H1 (cell line): ENCODE measurements at regions not wholly inside any gene's neighbourhood (a gene's known extent, or its start where the extent isn't known, plus 50 kb on each side); places are given as distances from the start of the nearest gene placed in this dataset.

Source experiments
- CTCF ChIA-PET: fragments of 300-600 bp; sonication (Branson Sonifier 250); formaldehyde crosslinking; loops from one replicate; lab custom pipeline; 2021; ENCODE audit not compliant: partially characterized antibody; lab: Charles Lee
- POLR2A ChIA-PET: fragments of 300-600 bp; sonication (Branson Sonifier 250); formaldehyde crosslinking; loops from one replicate; lab custom pipeline; 2021; ENCODE audit warnings: inconsistent platforms; ENCODE audit not compliant: partially characterized antibody; lab: Charles Lee
- DNase-seq, 2 experiments: peaks; one replicate each; pipeline versions ENCODE4 v3.0.0 to v3.0.0-alpha.2; 2010 to 2022; ENCODE audit warnings: low spot score in 2 of 2, low read depth in 1 of 2, mixed read lengths in 1 of 2
- FAIRE-seq: peaks from 2 replicates; lab custom pipeline; 2011; peaks lifted over from hg19 to GRCh38; lab: Jason Lieb, UNC
- H2AFZ ChIP-seq: 2 replicates; pipeline ENCODE4 v1.8.1; 2012; ENCODE audit warnings: low read length, inconsistent platforms
- H2AK5ac ChIP-seq: 2 replicates; pipeline ENCODE4 v1.6.1; 2013; ENCODE audit warnings: low read depth, low read length
- H2BK120ac ChIP-seq: replicated peaks from 2 replicates; pipeline ENCODE3; 2013; ENCODE audit warnings: low read depth, low read length, inconsistent platforms
- H2BK12ac ChIP-seq: 2 replicates; pipeline ENCODE4 v1.6.1; 2013; ENCODE audit warnings: low read depth, low read length
- H2BK15ac ChIP-seq: 2 replicates; pipeline ENCODE4 v1.6.1; 2013; ENCODE audit warnings: low read length
- H2BK20ac ChIP-seq: 2 replicates; pipeline ENCODE4 v1.6.1; 2013; ENCODE audit warnings: low read length
- H2BK5ac ChIP-seq: 2 replicates; pipeline ENCODE4 v1.6.1; 2013; ENCODE audit warnings: low read depth, low read length
- H3K14ac ChIP-seq: 2 replicates; pipeline ENCODE4 v1.6.1; 2013; ENCODE audit warnings: inconsistent platforms; ENCODE audit not compliant: insufficient read length
- H3K18ac ChIP-seq: 2 replicates; pipeline ENCODE4 v1.6.1; 2013; ENCODE audit warnings: low read length; ENCODE audit errors: extremely low read depth
- H3K23ac ChIP-seq: 2 replicates; pipeline ENCODE4 v1.6.1; 2013; ENCODE audit warnings: inconsistent platforms; ENCODE audit not compliant: insufficient read length
- H3K23me2 ChIP-seq: 2 replicates; pipeline ENCODE4 v1.6.1; 2013; ENCODE audit warnings: low read depth, low read length
- H3K27ac ChIP-seq: 2 replicates; pipeline ENCODE4 v1.6.1; 2011; ENCODE audit warnings: low read depth, low read length, inconsistent platforms
- H3K27me3 ChIP-seq, 4 experiments: replicated peaks in 1 of 4; 1 replicate in 1 of 4; 2 replicates in 3 of 4; pipeline versions ENCODE4 v1.6.1 to v1.8.1; 2011 to 2013; ENCODE audit warnings: low read length in 3 of 4, mild to moderate bottlenecking in 3 of 4, inconsistent platforms in 2 of 4, mixed read lengths in 2 of 4, moderate library complexity in 1 of 4; ENCODE audit not compliant: control insufficient read depth in 3 of 4, insufficient read depth in 3 of 4; ENCODE audit errors: extremely low read depth in 1 of 4
- H3K36me3 ChIP-seq, 4 experiments: 2 replicates each; pipeline versions ENCODE4 v1.6.1 to v1.8.1; 2011 to 2013; ENCODE audit warnings: mild to moderate bottlenecking in 4 of 4, low read length in 3 of 4, moderate library complexity in 2 of 4, control low read depth in 1 of 4, inconsistent platforms in 1 of 4; ENCODE audit not compliant: insufficient read depth in 4 of 4, control insufficient read depth in 2 of 4
- H3K4ac ChIP-seq: replicated peaks from 2 replicates; pipeline ENCODE3; 2013; ENCODE audit warnings: low read length, low read depth, mixed read lengths, inconsistent platforms; ENCODE audit not compliant: insufficient read length
- H3K4me1 ChIP-seq, 4 experiments: replicated peaks in 1 of 4; 1 replicate in 1 of 4; 2 replicates in 3 of 4; pipeline versions ENCODE4 v1.6.1 to v1.8.1; 2011 to 2013; ENCODE audit warnings: low read length in 3 of 4, inconsistent platforms in 2 of 4, mixed read lengths in 1 of 4; ENCODE audit not compliant: insufficient read depth in 4 of 4, control insufficient read depth in 3 of 4
- H3K4me2 ChIP-seq, 2 experiments: 2 replicates each; pipeline versions ENCODE4 v1.6.1 to v1.8.1; 2011 to 2013; ENCODE audit warnings: low read depth in 2 of 2, low read length in 2 of 2, control low read depth in 1 of 2, inconsistent platforms in 1 of 2, mild to moderate bottlenecking in 1 of 2; ENCODE audit not compliant: insufficient read depth in 1 of 2
- H3K4me3 ChIP-seq, 4 experiments: fragments of 200-600, 300-600 bp in 1 of 4; sonication (generic), shearing (Covaris generic), sonication (Bioruptor Twin) in 1 of 4; 2 replicates each; pipeline versions ENCODE4 v1.5.1 to v1.8.1; 2011 to 2016; ENCODE audit warnings: low read length in 4 of 4, low read depth in 3 of 4, control low read depth in 2 of 4, inconsistent platforms in 2 of 4, mild to moderate bottlenecking in 2 of 4, mixed read lengths in 1 of 4, moderate library complexity in 1 of 4; ENCODE audit not compliant: insufficient read depth in 2 of 4; ENCODE audit errors: extremely low read depth in 1 of 4
- H3K56ac ChIP-seq: replicated peaks from 2 replicates; pipeline ENCODE3; 2013; ENCODE audit warnings: low read depth, mild to moderate bottlenecking, mixed read lengths, low read length, inconsistent platforms; ENCODE audit not compliant: insufficient read length
- H3K79me1 ChIP-seq: 2 replicates; pipeline ENCODE4 v1.6.1; 2013; ENCODE audit warnings: low read depth, low read length, control low read depth
- H3K79me2 ChIP-seq, 2 experiments: 2 replicates each; pipeline versions ENCODE4 v1.6.1 to v1.8.1; 2012 to 2013; ENCODE audit warnings: low read length in 2 of 2, mild to moderate bottlenecking in 2 of 2, inconsistent platforms in 1 of 2; ENCODE audit not compliant: insufficient read depth in 2 of 2, control insufficient read depth in 1 of 2
- H3K9ac ChIP-seq, 4 experiments: replicated peaks in 1 of 4; 1 replicate in 1 of 4; 2 replicates in 3 of 4; pipeline versions ENCODE4 v1.6.1 to v1.8.1; 2011 to 2013; ENCODE audit warnings: low read depth in 3 of 4, low read length in 3 of 4, control low read depth in 2 of 4, mild to moderate bottlenecking in 2 of 4, moderate library complexity in 2 of 4, inconsistent platforms in 1 of 4; ENCODE audit errors: extremely low read depth in 1 of 4
- H3K9me3 ChIP-seq, 2 experiments: 2 replicates each; pipeline versions ENCODE4 v1.6.1 to v1.8.1; 2012 to 2013; ENCODE audit warnings: mild to moderate bottlenecking in 2 of 2, moderate library complexity in 2 of 2, control low read depth in 1 of 2, inconsistent platforms in 1 of 2, low read depth in 1 of 2, low read length in 1 of 2, mixed read lengths in 1 of 2; ENCODE audit not compliant: insufficient read depth in 2 of 2
- H4K20me1 ChIP-seq, 2 experiments: replicated peaks in 1 of 2; 2 replicates each; pipeline versions ENCODE3 to v1.8.1; 2011 to 2013; ENCODE audit warnings: inconsistent platforms in 2 of 2, low read length in 2 of 2, mild to moderate bottlenecking in 1 of 2; ENCODE audit not compliant: insufficient read depth in 2 of 2, control insufficient read depth in 1 of 2
- H4K5ac ChIP-seq: 2 replicates; pipeline ENCODE4 v1.6.1; 2013; ENCODE audit warnings: low read length, low read depth, mixed read lengths, inconsistent platforms; ENCODE audit not compliant: insufficient read length
- H4K8ac ChIP-seq: 2 replicates; pipeline ENCODE4 v1.8.0; 2013; ENCODE audit warnings: mild to moderate bottlenecking, moderate library complexity, low read length, inconsistent platforms; ENCODE audit not compliant: insufficient read depth; ENCODE audit errors: extremely low read depth
- H4K91ac ChIP-seq: replicated peaks from 2 replicates; pipeline ENCODE3; 2013; ENCODE audit warnings: low read length, mixed read lengths, inconsistent platforms; ENCODE audit not compliant: insufficient read length
- BACH1 ChIP-seq: IDR thresholded peaks from 2 replicates; pipeline ENCODE4 v1.6.1; 2012; ENCODE audit warnings: low read length, improper control_type of control experiment
- CHD2 ChIP-seq: IDR thresholded peaks from 2 replicates; pipeline ENCODE4 v1.6.1; 2012; ENCODE audit warnings: low read length, improper control_type of control experiment
- CTBP2 ChIP-seq: IDR thresholded peaks from 2 replicates; pipeline ENCODE4 v1.7.0; 2011; ENCODE audit warnings: borderline replicate concordance, mild to moderate bottlenecking, moderate library complexity, mixed read lengths, low read length; ENCODE audit not compliant: insufficient read depth, insufficient read length
- CTCF ChIP-seq, 3 experiments: IDR thresholded peaks; 1 replicate in 2 of 3; 2 replicates in 1 of 3; pipeline versions ENCODE4 v1.5.1 to v1.6.1; 2011; ENCODE audit warnings: low read length in 3 of 3, mild to moderate bottlenecking in 3 of 3, inconsistent platforms in 2 of 3, low read depth in 1 of 3, moderate library complexity in 1 of 3; ENCODE audit not compliant: insufficient read depth in 1 of 3; ENCODE audit errors: control extremely low read depth in 1 of 3
- GABPA ChIP-seq: IDR thresholded peaks from 2 replicates; pipeline ENCODE4 v1.6.1; 2011; ENCODE audit warnings: mild to moderate bottlenecking, low read length, moderate library complexity, borderline replicate concordance; ENCODE audit not compliant: insufficient read depth
- KDM5A ChIP-seq: fragments of 200-600 bp; IDR thresholded peaks from 2 replicates; pipeline ENCODE4 v1.7.1; 2012; ENCODE audit warnings: mild to moderate bottlenecking, low read length, inconsistent platforms, mixed read lengths
- POLR2AphosphoS5 ChIP-seq: IDR thresholded peaks from 2 replicates; pipeline ENCODE4 v1.6.1; 2011; ENCODE audit warnings: low read depth, low read length
- SAP30 ChIP-seq: fragments of 300-600 bp; sonication (generic); IDR thresholded peaks from 2 replicates; pipeline ENCODE4 v1.7.1; 2012; ENCODE audit warnings: low read length, moderate library complexity, mild to moderate bottlenecking, inconsistent platforms; ENCODE audit not compliant: insufficient read depth, insufficient replicate concordance
- SIRT6 ChIP-seq: IDR thresholded peaks from one replicate; pipeline ENCODE4 v1.7.1; 2012; ENCODE audit warnings: low read length, inconsistent platforms
- TCF12 ChIP-seq: IDR thresholded peaks from 2 replicates; pipeline ENCODE4 v1.6.1; 2011; ENCODE audit warnings: low read depth, mild to moderate bottlenecking, low read length
- YY1 ChIP-seq: IDR thresholded peaks from 2 replicates; pipeline ENCODE4 v1.6.1; 2011; ENCODE audit warnings: low read depth, mild to moderate bottlenecking, low read length
- WGBS, 2 experiments: shearing (Covaris generic) in 1 of 2; methylation state at CpG; one replicate each; pipeline versions ENCODE4 v1.1.6 to v1.1.7; 2013 to 2015; ENCODE audit warnings: low lambda C conversion rate in 2 of 2, mixed read lengths in 2 of 2, inconsistent platforms in 1 of 2, low coverage in 1 of 2, missing lambda C conversion rate in 1 of 2; ENCODE audit not compliant: insufficient replicate concordance in 2 of 2, insufficient coverage in 1 of 2, insufficient read length in 1 of 2; ENCODE audit errors: extremely low coverage in 1 of 2, missing lambda C conversion rate in 1 of 2; 5-methylcytosine and 5-hydroxymethylcytosine counted together

- Histone ChIP-seq H3K18ac (no peak overlapping the region), H3K27me3 (no peaks in the 10 kb centered on the region), H4K8ac (no peak overlapping the region), H3K79me1 (no peaks in the 10 kb centered on the region), H2AK5ac (no peak overlapping the region), H3K23me2 (no peaks in the 10 kb centered on the region; the same call in 1 of the 2 replicates), H3K4me2 (no peak overlapping the region), H2BK20ac (no peak overlapping the region), H3K9me3 (no peaks in the 10 kb centered on the region), H2BK15ac (no peak overlapping the region), H2BK12ac (no peak overlapping the region), H2BK5ac (no peak overlapping the region), H3K79me2 (no peaks in the 10 kb centered on the region), H3K27ac (no peak overlapping the region), H4K91ac (no peak overlapping the region), H3K23ac (no peak overlapping the region), H3K36me3 (no peaks in the 10 kb centered on the region), H4K5ac (no peak overlapping the region), H3K14ac (no peak overlapping the region), H2AFZ (no peak overlapping the region), H3K9ac (no peak overlapping the region), H2BK120ac (no peak overlapping the region), H3K4ac (no peak overlapping the region), H3K4me3 (no peak overlapping the region), H4K20me1 (no peaks in the 10 kb centered on the region), H3K4me1 (no peaks in the 10 kb centered on the region), H3K56ac (no peak overlapping the region)
- DNase-seq (no peak), FAIRE-seq (no peak)
- POLR2A ChIA-PET, result no interaction called here
- 88% methylated on average over 2 of the region's 2 CpGs; no CpG with 5 or more reads in 1 of the 2 experiments for WGBS, 2 experiments
- CTCF ChIA-PET, result interaction anchor here (0.9 kb wide), 1 partner anchor 17 kb away, joined by 3 read pairs; no protein-coding TSS in a partner anchor
- TF ChIP-seq POLR2AphosphoS5 (no peak), KDM5A (no peak), YY1 (no peak), CTCF (IDR thresholded peaks at IDR 0.05; ENCODE audit: control extremely low read depth in 1 of 3, insufficient read depth in 1 of 3, low read depth in 1 of 3, low read length in 3 of 3) (no peak), CTBP2 (no peak), SAP30 (no peak), TCF12 (no peak), GABPA (no peak), CHD2 (no peak), SIRT6 (no peak), BACH1 (no peak)
Observed at GRCh38 chr9:119003882-119004617, 365.2 kb downstream of the BRINP1 start.
